Astrocyte (in vitro differentiated cells and primary cell): ENCODE measurements at regions not wholly inside any gene's neighbourhood (a gene's known extent, or its start where the extent isn't known, plus 50 kb on each side); places are given as distances from the start of the nearest gene placed in this dataset. TPM values are rescaled to one million over a fixed set of nuclear protein-coding genes. Genes with fewer than 3 reads are reported as not detected.

Experiments
- DNase-seq: peaks from one replicate; pipeline ENCODE4 v3.0.0-alpha.2; 2010; ENCODE audit warnings: low read depth
- FAIRE-seq: peaks from 2 replicates; lab custom pipeline; 2011; peaks lifted over from hg19 to GRCh38; lab: Jason Lieb, UNC
- H2AFZ ChIP-seq: 2 replicates; pipeline ENCODE4 v1.6.0; 2012; ENCODE audit warnings: low read depth, low read length, inconsistent platforms
- H3K27ac ChIP-seq: 2 replicates; pipeline ENCODE4 v1.5.1; 2011; ENCODE audit warnings: low read depth, low read length, inconsistent platforms
- H3K27me3 ChIP-seq: 2 replicates; pipeline ENCODE4 v1.6.0; 2011; ENCODE audit warnings: low read length, inconsistent platforms; ENCODE audit not compliant: insufficient read depth
- H3K36me3 ChIP-seq: 2 replicates; pipeline ENCODE4 v1.5.1; 2011; ENCODE audit warnings: low read length, inconsistent platforms; ENCODE audit not compliant: insufficient read depth
- H3K4me1 ChIP-seq: 2 replicates; pipeline ENCODE4 v1.5.1; 2011; ENCODE audit warnings: low read length, inconsistent platforms; ENCODE audit not compliant: insufficient read depth
- H3K4me2 ChIP-seq: 2 replicates; pipeline ENCODE4 v1.6.0; 2012; ENCODE audit warnings: low read length, inconsistent platforms
- H3K4me3 ChIP-seq: 2 replicates; pipeline ENCODE4 v1.5.1; 2011; ENCODE audit warnings: low read depth, mild to moderate bottlenecking, low read length, inconsistent platforms; ENCODE audit not compliant: insufficient read depth
- H3K79me2 ChIP-seq: 2 replicates; pipeline ENCODE4 v1.6.0; 2012; ENCODE audit warnings: mild to moderate bottlenecking, low read length, inconsistent platforms; ENCODE audit not compliant: insufficient read depth
- H3K9ac ChIP-seq: 2 replicates; pipeline ENCODE4 v1.6.0; 2012; ENCODE audit warnings: mild to moderate bottlenecking, low read length, inconsistent platforms
- H3K9me3 ChIP-seq: 2 replicates; pipeline ENCODE4 v1.5.1; 2012; ENCODE audit warnings: low read depth, mild to moderate bottlenecking, low read length, inconsistent platforms; ENCODE audit not compliant: insufficient read depth
- H4K20me1 ChIP-seq: 2 replicates; pipeline ENCODE4 v1.6.0; 2012; ENCODE audit warnings: low read length, inconsistent platforms; ENCODE audit not compliant: insufficient read depth
- H3K27ac Mint-ChIP-seq: one replicate; pipeline ENCODE4 v1.8.0; 2021; ENCODE audit warnings: mild to moderate bottlenecking, mixed read lengths; ENCODE audit not compliant: unreplicated experiment
- H3K27me3 Mint-ChIP-seq: one replicate; pipeline ENCODE4 v1.8.0; 2021; ENCODE audit warnings: low read depth, mixed read lengths; ENCODE audit not compliant: unreplicated experiment
- H3K36me3 Mint-ChIP-seq: one replicate; pipeline ENCODE4 v1.8.0; 2021; ENCODE audit warnings: low read depth, mixed read lengths; ENCODE audit not compliant: unreplicated experiment
- H3K4me1 Mint-ChIP-seq: one replicate; pipeline ENCODE4 v1.8.0; 2021; ENCODE audit warnings: low read depth, mixed read lengths; ENCODE audit not compliant: unreplicated experiment
- H3K4me3 Mint-ChIP-seq: one replicate; pipeline ENCODE4 v1.8.0; 2021; ENCODE audit warnings: mild to moderate bottlenecking, moderate library complexity, mixed read lengths; ENCODE audit not compliant: unreplicated experiment
- H3K9me3 Mint-ChIP-seq: one replicate; pipeline ENCODE4 v1.8.0; 2021; ENCODE audit warnings: mild to moderate bottlenecking, mixed read lengths; ENCODE audit not compliant: unreplicated experiment
- CTCF ChIP-seq: IDR thresholded peaks from 2 replicates; pipeline ENCODE4 v1.5.1; 2011; ENCODE audit warnings: low read depth, mild to moderate bottlenecking, inconsistent platforms, low read length, moderate library complexity; ENCODE audit not compliant: insufficient read depth
- EZH2 ChIP-seq: IDR thresholded peaks from 2 replicates; pipeline ENCODE4 v1.6.1; 2012; ENCODE audit warnings: mild to moderate bottlenecking, low read length, inconsistent platforms; ENCODE audit not compliant: insufficient read depth
- microRNA-seq: library from miRNA; unstranded; fragments of <30 nt; microRNA quantifications from one replicate; pipeline ENCODE4 v1.2.0, GENCODE V29; 2020

GRCh38 chr12:16668198-16668597 lies 62.2 kb upstream of the LMO3 start:
- H2AFZ ChIP-seq: no peak overlapping the region
- FAIRE-seq: no peak
- no peaks in the 10 kb centered on the region for H3K36me3 Mint-ChIP-seq

GRCh38 chr12:16658699-16659098 lies 52.7 kb upstream of the LMO3 start:
- Histone ChIP-seq H3K4me2 (no peak overlapping the region), H4K20me1 (no peaks in the 10 kb centered on the region), H3K36me3 (no peaks in the 10 kb centered on the region), H3K27ac (no peak overlapping the region), H3K9ac (no peak overlapping the region), H3K79me2 (no peaks in the 10 kb centered on the region), H3K9me3 (no peaks in the 10 kb centered on the region), H2AFZ (no peak overlapping the region), H3K4me1 (no peaks in the 10 kb centered on the region), H3K4me3 (no peak overlapping the region), H3K27me3 (no peaks in the 10 kb centered on the region)
- no peaks in the 10 kb centered on the region for H3K4me1 Mint-ChIP-seq
- H3K27me3 Mint-ChIP-seq: no peaks in the 10 kb centered on the region
- no peaks in the 10 kb centered on the region for H3K9me3 Mint-ChIP-seq
- DNase-seq (no peak), FAIRE-seq (no peak)
- H3K4me3 Mint-ChIP-seq: no peak overlapping the region
- H3K36me3 Mint-ChIP-seq: no peaks in the 10 kb centered on the region
- TF ChIP-seq CTCF (no peak), EZH2 (no peak)
- H3K27ac Mint-ChIP-seq: no peak overlapping the region

More at GRCh38 chr12:16668198-16668597, 62.2 kb upstream of the LMO3 start:
- Mint-ChIP-seq H3K27me3 (no peaks in the 10 kb centered on the region), H3K9me3 (no peaks in the 10 kb centered on the region), H3K4me3 (no peak overlapping the region), H3K27ac (no peak overlapping the region), H3K4me1 (peaks cover 4% of the 10 kb centered on the region)
- TF ChIP-seq EZH2: no peak
- no peak for TF ChIP-seq CTCF
- H3K9me3 ChIP-seq: no peaks in the 10 kb centered on the region
- H3K27ac ChIP-seq: no peak overlapping the region
- no peaks in the 10 kb centered on the region for H3K27me3 ChIP-seq
- no peak overlapping the region for H3K9ac ChIP-seq
- H3K4me3 ChIP-seq: no peak overlapping the region
- DNase-seq: no peak
- H3K79me2 ChIP-seq: no peaks in the 10 kb centered on the region
- no peaks in the 10 kb centered on the region for H3K4me1 ChIP-seq
- no peaks in the 10 kb centered on the region for H3K36me3 ChIP-seq
- no peaks in the 10 kb centered on the region for H4K20me1 ChIP-seq
- H3K4me2 ChIP-seq: no peak overlapping the region

Small RNA genes in the stretch of these regions (microRNA-seq; reads per million reads assigned to microRNA genes)
- not detected for gene MIR3974
